ENCODE measurements at regions not wholly inside any gene's neighbourhood (a gene's known extent, or its start where the extent isn't known, plus 50 kb on each side); places are given as distances from the start of the nearest gene placed in this dataset.

GRCh38 chr2:58304843-58305242 lies 63.7 kb upstream of the FANCL start:
- no peak for ATAC-seq
- ChIA-PET SMC1A (ENCODE audit: uncharacterized antibody, unreplicated experiment) (no interaction called here), POLR2A (no interaction called here), CTCF (no interaction called here), RAD21 (ENCODE audit: unreplicated experiment) (no interaction called here)
- DNase-seq (ENCODE audit: low read depth, low spot score), result no peak
- Histone ChIP-seq H3K9ac (ENCODE audit: control insufficient read depth, insufficient read depth, low read length) (no peak overlapping the region), H3K27ac (ENCODE audit: control insufficient read depth, insufficient read depth) (no peak overlapping the region), H3K4me1 (ENCODE audit: control insufficient read depth, insufficient read depth, low read length) (no peaks in the 10 kb centered on the region), H3K9me3 (replicated peaks; ENCODE audit: control insufficient read depth, insufficient read depth, low read length) (no peaks in the 10 kb centered on the region), H3K27me3 (replicated peaks in 1 of 2; ENCODE audit: control insufficient read depth in 2 of 2, insufficient read depth in 2 of 2, low read length in 1 of 2) (no peaks in the 10 kb centered on the region), H3K4me3 (no peak overlapping the region), H4K20me1 (ENCODE audit: control insufficient read depth, insufficient read depth) (no peaks in the 10 kb centered on the region), H2AFZ (ENCODE audit: control insufficient read depth, low read depth, low read length) (no peak overlapping the region), H3K4me2 (ENCODE audit: control insufficient read depth, insufficient read depth) (no peak overlapping the region), H3K79me2 (ENCODE audit: control insufficient read depth, insufficient read depth, low read length) (no peaks in the 10 kb centered on the region), H3K36me3 (ENCODE audit: control insufficient read depth in 2 of 2, insufficient read depth in 2 of 2, low read length in 1 of 2) (no peaks in the 10 kb centered on the region)
- TF ChIP-seq PAX8 (IDR thresholded peaks at IDR 0.05) (no peak), ELK1 (IDR thresholded peaks at IDR 0.05; ENCODE audit: low read depth, low read length) (no peak), NR2C2 (IDR thresholded peaks at IDR 0.05; ENCODE audit: borderline replicate concordance, control insufficient read depth, insufficient read length, low read depth) (no peak), FOS (IDR thresholded peaks at IDR 0.05; ENCODE audit: borderline replicate concordance, extremely low read depth, insufficient read length) (no peak), FOXK2 (IDR thresholded peaks at IDR 0.05) (no peak), RB1 (IDR thresholded peaks at IDR 0.05; ENCODE audit: borderline replicate concordance) (no peak), BRCA1 (IDR thresholded peaks at IDR 0.05; ENCODE audit: low read depth, low read length) (no peak), ZNF274 (IDR thresholded peaks at IDR 0.05; ENCODE audit: insufficient read depth, insufficient read length) (no peak), MTA3 (IDR thresholded peaks at IDR 0.05; ENCODE audit: borderline replicate concordance, low read length) (no peak), RELA (IDR thresholded peaks at IDR 0.05; ENCODE audit: borderline replicate concordance, partially characterized antibody) (no peak), RUNX3 (IDR thresholded peaks at IDR 0.05; ENCODE audit: low read length) (no peak), MTA2 (IDR thresholded peaks at IDR 0.05; ENCODE audit: low read depth) (no peak), NFIC (IDR thresholded peaks at IDR 0.05; ENCODE audit: low read depth, low read length) (no peak), POU2F2 (IDR thresholded peaks at IDR 0.05; ENCODE audit: borderline replicate concordance, low read depth, low read length) (no peak), YBX1 (IDR thresholded peaks at IDR 0.05) (no peak), TBL1XR1 (IDR thresholded peaks at IDR 0.05; ENCODE audit: low read depth, low read length) (no peak)
- intact Hi-C loops (cut with micrococcal nuclease; ENCODE audit: unreplicated experiment), result no loop called here
- BruUV-seq (replicated peaks), result no TSS peak
- in situ Hi-C loops (cut with MboI), result no loop called here
- FAIRE-seq, result no peak

All from GM12878 (cell line).